ENCODE measurements at regions not wholly inside any gene's neighbourhood (a gene's known extent, or its start where the extent isn't known, plus 50 kb on each side); places are given as distances from the start of the nearest gene placed in this dataset.
"Not testable (repeated sequence)": the region's sequence is repeated elsewhere in the genome, so short reads cannot be mapped to it uniquely, and the experiment has no call there.

GRCh38 chr12:131631889-131632651, 78.8 kb upstream of the SFSWAP start:
- not testable (repeated sequence) for TF ChIP-seq CTCF (optimal IDR thresholded peaks at IDR 0.05 in 1 of 3, IDR thresholded peaks at IDR 0.05 in 1 of 3, conservative IDR thresholded peaks at IDR 0.05 in 1 of 3; ENCODE audit: extremely low read depth in 1 of 3, insufficient read depth in 2 of 3, low read length in 3 of 3); EZH2 (IDR thresholded peaks at IDR 0.05; ENCODE audit: low read length)

Data from keratinocyte (primary cell).